ENCODE measurements at regions not wholly inside any gene's neighbourhood (a gene's known extent, or its start where the extent isn't known, plus 50 kb on each side); places are given as distances from the start of the nearest gene placed in this dataset.

DNA sequence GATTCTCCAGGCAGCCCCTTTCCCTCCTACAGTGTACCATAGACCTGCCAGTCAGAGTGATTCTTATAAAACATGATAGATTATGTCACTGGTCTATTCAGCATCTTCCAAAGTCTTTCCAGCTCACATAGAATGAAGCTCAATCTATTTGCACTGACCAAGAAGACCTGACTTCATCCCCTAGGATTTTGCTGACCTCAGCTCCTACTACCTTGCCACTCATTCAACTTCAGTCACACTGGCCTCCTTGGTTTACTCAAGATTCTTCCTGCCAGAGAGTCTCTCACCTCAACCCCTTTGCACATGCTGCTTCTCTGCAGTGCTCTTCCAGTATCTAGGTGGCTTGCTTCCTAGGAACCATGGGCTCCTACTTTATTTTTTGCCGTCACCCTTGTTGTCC, 392.9 kb downstream of the PID1 start:
- Histone ChIP-seq H3K36me3 (no peaks in the 10 kb centered on the region), H3K27ac (no peak overlapping the region), H3K4me1 (replicated peaks) (no peaks in the 10 kb centered on the region), H3K9me3 (no peaks in the 10 kb centered on the region), H3K4me3 (no peak overlapping the region), H3K27me3 (replicated peaks; ENCODE audit: insufficient read depth) (no peaks in the 10 kb centered on the region)
- 89% methylated on average over 1 of the region's 1 CpG for WGBS
- intact Hi-C loops (cut with DNase I): no loop called here
- DNase-seq (ENCODE audit: low spot score): no peak
- TF ChIP-seq, protein P1, sequence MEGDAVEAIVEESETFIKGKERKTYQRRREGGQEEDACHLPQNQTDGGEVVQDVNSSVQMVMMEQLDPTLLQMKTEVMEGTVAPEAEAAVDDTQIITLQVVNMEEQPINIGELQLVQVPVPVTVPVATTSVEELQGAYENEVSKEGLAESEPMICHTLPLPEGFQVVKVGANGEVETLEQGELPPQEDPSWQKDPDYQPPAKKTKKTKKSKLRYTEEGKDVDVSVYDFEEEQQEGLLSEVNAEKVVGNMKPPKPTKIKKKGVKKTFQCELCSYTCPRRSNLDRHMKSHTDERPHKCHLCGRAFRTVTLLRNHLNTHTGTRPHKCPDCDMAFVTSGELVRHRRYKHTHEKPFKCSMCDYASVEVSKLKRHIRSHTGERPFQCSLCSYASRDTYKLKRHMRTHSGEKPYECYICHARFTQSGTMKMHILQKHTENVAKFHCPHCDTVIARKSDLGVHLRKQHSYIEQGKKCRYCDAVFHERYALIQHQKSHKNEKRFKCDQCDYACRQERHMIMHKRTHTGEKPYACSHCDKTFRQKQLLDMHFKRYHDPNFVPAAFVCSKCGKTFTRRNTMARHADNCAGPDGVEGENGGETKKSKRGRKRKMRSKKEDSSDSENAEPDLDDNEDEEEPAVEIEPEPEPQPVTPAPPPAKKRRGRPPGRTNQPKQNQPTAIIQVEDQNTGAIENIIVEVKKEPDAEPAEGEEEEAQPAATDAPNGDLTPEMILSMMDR (IDR thresholded peaks at IDR 0.05): no peak
- TF ChIP-seq POLR2AphosphoS5 (IDR thresholded peaks at IDR 0.05) (no peak), POLR2A (IDR thresholded peaks at IDR 0.05) (no peak)

DNA sequence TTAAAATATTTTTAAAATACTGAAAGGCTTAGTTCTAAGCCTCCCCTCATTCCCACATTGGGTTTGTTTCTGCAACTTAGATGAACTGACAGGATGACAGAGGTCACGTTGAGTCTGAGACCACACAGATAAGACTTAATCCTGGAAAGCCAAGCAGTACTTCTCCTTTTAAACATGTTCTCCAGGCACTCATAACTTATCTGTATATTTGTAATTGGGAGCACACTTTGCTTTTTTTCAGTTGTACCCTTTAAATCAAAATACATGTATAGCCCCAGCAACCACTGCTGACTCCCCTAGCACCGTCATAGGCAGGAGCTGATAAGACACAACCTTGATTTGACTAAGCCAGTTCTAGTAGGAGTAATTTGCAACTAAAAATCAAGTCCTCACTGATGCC, 394.8 kb downstream of the PID1 start:
- Histone ChIP-seq H3K4me3 (no peak overlapping the region), H3K27ac (no peak overlapping the region), H3K27me3 (replicated peaks; ENCODE audit: insufficient read depth) (no peaks in the 10 kb centered on the region), H3K4me1 (replicated peaks) (no peaks in the 10 kb centered on the region), H3K9me3 (no peaks in the 10 kb centered on the region), H3K36me3 (no peaks in the 10 kb centered on the region)
- WGBS: 66% methylated on average over 2 of the region's 2 CpGs
- TF ChIP-seq POLR2AphosphoS5 (IDR thresholded peaks at IDR 0.05): no peak
- no peak for TF ChIP-seq POLR2A (IDR thresholded peaks at IDR 0.05)
- TF ChIP-seq, protein P1 (IDR thresholded peaks at IDR 0.05): no peak
- no peak for DNase-seq (ENCODE audit: low spot score)
- intact Hi-C loops (cut with DNase I): no loop called here

DNA sequence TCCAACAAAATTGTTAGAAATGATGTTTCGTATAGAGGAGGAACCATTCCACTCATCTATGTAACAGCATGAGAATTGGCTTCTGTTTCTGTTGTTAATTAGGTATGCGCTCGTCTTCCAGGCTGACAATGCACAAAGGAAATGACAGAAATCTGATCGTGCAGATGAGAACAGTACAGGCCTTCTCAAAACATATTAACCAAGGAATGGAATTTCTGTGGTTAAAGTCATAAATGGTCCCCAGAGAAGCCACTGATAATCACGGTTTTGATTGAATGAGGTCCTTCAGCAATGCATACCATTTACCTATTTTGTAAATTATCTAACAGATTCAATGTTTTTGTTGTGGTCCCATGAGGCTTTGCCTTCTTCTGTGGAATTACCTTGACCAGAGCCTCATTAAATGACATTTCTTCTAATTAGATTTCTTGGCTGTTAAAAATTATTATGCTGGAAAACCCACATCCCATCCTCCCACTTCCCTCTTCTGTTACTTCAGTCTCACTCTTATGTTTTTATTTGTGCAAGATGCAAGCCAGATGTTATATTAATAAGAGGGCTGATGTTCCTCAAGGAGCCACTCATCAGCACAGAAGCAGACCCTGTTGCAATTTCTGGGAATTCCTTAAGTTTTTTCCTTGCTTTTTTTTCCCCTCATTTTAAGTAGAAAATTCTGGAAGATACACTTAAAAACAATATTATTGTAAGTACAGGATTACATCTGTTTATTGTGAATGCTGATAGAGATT, 395.8 kb downstream of the PID1 start:
- intact Hi-C loops (cut with DNase I): no loop called here
- Histone ChIP-seq H3K4me3 (no peak overlapping the region), H3K36me3 (no peaks in the 10 kb centered on the region), H3K9me3 (no peaks in the 10 kb centered on the region), H3K27me3 (replicated peaks; ENCODE audit: insufficient read depth) (no peaks in the 10 kb centered on the region), H3K27ac (no peak overlapping the region), H3K4me1 (replicated peaks) (no peaks in the 10 kb centered on the region)
- 60% methylated on average over 5 of the region's 5 CpGs for WGBS
- no peak for TF ChIP-seq POLR2A (IDR thresholded peaks at IDR 0.05)
- no peak for TF ChIP-seq POLR2AphosphoS5 (IDR thresholded peaks at IDR 0.05)
- TF ChIP-seq, protein P1 (IDR thresholded peaks at IDR 0.05): no peak
- DNase-seq (ENCODE audit: low spot score): no peak

DNA sequence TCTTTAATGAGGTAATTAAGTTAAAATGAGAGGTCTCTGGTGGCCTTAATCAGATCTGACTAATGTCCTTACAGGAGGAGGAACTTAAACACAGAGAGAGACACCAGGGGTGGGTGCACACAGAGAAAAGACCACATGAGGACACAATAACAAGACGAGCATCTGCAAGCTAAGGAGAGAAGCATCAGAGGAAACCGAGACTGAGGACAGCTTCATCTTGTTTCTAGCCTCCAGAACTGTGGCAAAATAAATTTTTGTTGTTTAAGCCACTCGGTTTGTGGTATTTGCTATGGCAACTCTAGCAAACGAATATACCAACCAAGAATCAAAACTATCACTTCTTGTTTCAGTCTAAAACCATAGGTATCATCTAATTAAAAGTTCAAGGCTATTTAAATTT, 400.1 kb downstream of the PID1 start:
- 82% methylated on average over 4 of the region's 4 CpGs for WGBS
- H3K4me1 ChIP-seq (replicated peaks): no peaks in the 10 kb centered on the region
- no peak overlapping the region for H3K4me3 ChIP-seq
- no peak overlapping the region for H3K27ac ChIP-seq
- no peaks in the 10 kb centered on the region for H3K27me3 ChIP-seq (replicated peaks; ENCODE audit: insufficient read depth)
- no peaks in the 10 kb centered on the region for H3K9me3 ChIP-seq
- TF ChIP-seq POLR2A (IDR thresholded peaks at IDR 0.05): no peak
- TF ChIP-seq, protein P1 (IDR thresholded peaks at IDR 0.05): no peak
- no peak for TF ChIP-seq POLR2AphosphoS5 (IDR thresholded peaks at IDR 0.05)
- no peak for DNase-seq (ENCODE audit: low spot score)
- intact Hi-C loops (cut with DNase I): no loop called here
- no peaks in the 10 kb centered on the region for H3K36me3 ChIP-seq

DNA sequence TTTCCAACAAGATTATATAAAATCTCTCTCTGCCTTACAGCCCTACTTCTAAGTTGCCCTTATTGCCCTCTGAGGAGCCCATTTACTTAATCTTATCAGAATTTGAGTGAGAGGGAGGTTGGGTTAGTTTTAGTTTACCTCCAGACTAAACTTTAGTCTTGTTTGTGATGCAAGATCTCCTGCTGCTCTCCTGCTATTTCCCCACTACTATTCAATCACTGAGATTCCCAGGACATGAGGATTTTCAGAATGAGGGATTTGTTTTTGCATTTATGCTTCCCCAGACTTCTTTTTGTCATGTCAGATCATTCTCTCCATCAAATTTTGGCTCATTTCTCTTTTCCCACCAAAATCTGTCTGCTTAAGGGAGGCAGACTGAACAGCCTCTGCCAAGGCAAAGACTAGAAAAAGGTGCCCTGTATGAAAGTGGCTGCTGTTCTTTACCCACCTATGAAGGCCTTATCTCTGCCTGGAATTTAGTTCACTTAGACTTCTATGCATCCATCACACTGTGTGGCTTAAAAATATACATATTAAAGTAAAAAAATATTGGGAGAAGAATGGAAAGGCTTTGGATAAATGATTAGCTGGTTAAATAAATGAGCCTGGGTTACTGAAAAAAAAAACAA, 401.3 kb downstream of the PID1 start:
- Histone ChIP-seq H3K4me1 (replicated peaks) (no peaks in the 10 kb centered on the region), H3K27ac (no peak overlapping the region), H3K27me3 (replicated peaks; ENCODE audit: insufficient read depth) (no peaks in the 10 kb centered on the region)

More for the DNA sequence above, 401.3 kb downstream of the PID1 start:
- DNase-seq (ENCODE audit: low spot score): no peak
- Histone ChIP-seq H3K4me3 (no peak overlapping the region), H3K36me3 (no peaks in the 10 kb centered on the region), H3K9me3 (no peaks in the 10 kb centered on the region)
- intact Hi-C loops (cut with DNase I): no loop called here
- TF ChIP-seq, protein P1 (IDR thresholded peaks at IDR 0.05): no peak
- TF ChIP-seq POLR2A (IDR thresholded peaks at IDR 0.05): no peak
- no peak for TF ChIP-seq POLR2AphosphoS5 (IDR thresholded peaks at IDR 0.05)
